Kidney (tissue), 13 donors: ENCODE measurements at regions not wholly inside any gene's neighbourhood (a gene's known extent, or its start where the extent isn't known, plus 50 kb on each side); places are given as distances from the start of the nearest gene placed in this dataset.

ENCODE experiments used
- DNase-seq, 5 donors: peaks; one replicate each; pipeline ENCODE4 v3.0.0-alpha.2; 2013 to 2020
- FAIRE-seq: peaks from 2 replicates; lab custom pipeline; 2012; peaks lifted over from hg19 to GRCh38; lab: Jason Lieb, UNC
- H3K27ac ChIP-seq, 2 donors: one replicate each; pipeline ENCODE4 v1.7.0; 2013; ENCODE audit warnings: low read depth in 2 of 2, low read length in 2 of 2, inconsistent platforms in 1 of 2
- H3K27me3 ChIP-seq: one replicate; pipeline ENCODE4 v1.7.1; 2013; ENCODE audit warnings: low read length, inconsistent platforms; ENCODE audit not compliant: control insufficient read depth, insufficient read depth
- H3K36me3 ChIP-seq, 3 donors: one replicate each; pipeline versions ENCODE4 v1.7.0 to v1.7.1; 2013; ENCODE audit warnings: low read length in 3 of 3, control low read depth in 1 of 3, inconsistent platforms in 1 of 3; ENCODE audit not compliant: insufficient read depth in 3 of 3, control insufficient read depth in 2 of 3
- H3K4me1 ChIP-seq, 3 donors: one replicate each; pipeline versions ENCODE4 v1.7.0 to v1.7.1; 2013; ENCODE audit warnings: low read length in 3 of 3, inconsistent platforms in 1 of 3, low read depth in 1 of 3; ENCODE audit not compliant: control insufficient read depth in 2 of 3, insufficient read depth in 2 of 3
- H3K4me3 ChIP-seq, 3 donors: one replicate each; pipeline versions ENCODE4 v1.7.0 to v1.8.1; 2013; ENCODE audit warnings: low read length in 3 of 3, control low read depth in 1 of 3, inconsistent platforms in 1 of 3
- H3K9ac ChIP-seq, 3 donors: one replicate each; pipeline versions ENCODE4 v1.7.0 to v1.7.1; 2013; ENCODE audit warnings: low read length in 3 of 3, control low read depth in 1 of 3, inconsistent platforms in 1 of 3
- H3K9me3 ChIP-seq, 3 donors: one replicate each; pipeline versions ENCODE4 v1.7.0 to v1.7.1; 2013; ENCODE audit warnings: low read length in 3 of 3, control low read depth in 1 of 3, inconsistent platforms in 1 of 3; ENCODE audit not compliant: control insufficient read depth in 2 of 3, insufficient read depth in 1 of 3
- CTCF ChIP-seq: IDR thresholded peaks from 3 replicates; pipeline ENCODE4 v1.5.1; 2012; ENCODE audit warnings: mild to moderate bottlenecking, moderate library complexity, borderline replicate concordance; ENCODE audit not compliant: insufficient read depth; ENCODE audit errors: extremely low read depth
- intact Hi-C: fragments of 100-400 bp; cut with DNase I; formaldehyde crosslinking; loops from one replicate; pipeline ENCODE4 v1.11.1; 2022
- donor health status: control.
- donor health status: control.
- donor health status: control.
- donor health status: control.
- donor health status: control.
- donor health status: DM: yes; HTN: yes; CAD: no.
- donor health status: Normal renal cell carcinoma (clear cell type).

DNA sequence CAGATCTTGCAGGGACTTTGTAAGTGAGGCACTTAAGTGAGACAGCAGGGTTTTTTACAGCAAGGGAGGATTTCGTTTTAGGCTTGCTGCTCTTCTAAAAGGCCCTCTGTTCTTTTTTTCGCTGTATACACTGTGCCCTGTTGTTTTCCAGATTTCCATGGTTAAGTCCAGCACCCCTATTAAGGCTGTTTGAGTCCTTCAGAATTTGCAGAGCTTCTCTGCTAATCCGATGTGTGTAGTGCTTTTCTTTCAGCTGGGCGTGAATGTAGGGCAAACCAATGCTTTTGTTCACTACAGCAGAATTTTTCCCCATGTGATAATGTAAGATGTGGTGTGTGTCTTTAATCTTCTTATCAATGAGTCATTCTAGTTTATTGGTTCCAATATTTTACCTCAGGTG lies 200.5 kb upstream of the RREB1 start:
- no peak overlapping the region for H3K9ac ChIP-seq
- DNase-seq (no peak), FAIRE-seq (no peak)
- intact Hi-C loops = no loop called here
- TF ChIP-seq CTCF = no peak
- H3K9me3 ChIP-seq = no peaks in the 10 kb centered on the region
- H3K4me1 ChIP-seq = peaks cover 0 to 3% (median 3%) of the 10 kb centered on the region in 3 donors
- no peaks in the 10 kb centered on the region for H3K36me3 ChIP-seq
- H3K27ac ChIP-seq = no peak overlapping the region
- H3K4me3 ChIP-seq = no peak overlapping the region
- no peaks in the 10 kb centered on the region for H3K27me3 ChIP-seq

DNA sequence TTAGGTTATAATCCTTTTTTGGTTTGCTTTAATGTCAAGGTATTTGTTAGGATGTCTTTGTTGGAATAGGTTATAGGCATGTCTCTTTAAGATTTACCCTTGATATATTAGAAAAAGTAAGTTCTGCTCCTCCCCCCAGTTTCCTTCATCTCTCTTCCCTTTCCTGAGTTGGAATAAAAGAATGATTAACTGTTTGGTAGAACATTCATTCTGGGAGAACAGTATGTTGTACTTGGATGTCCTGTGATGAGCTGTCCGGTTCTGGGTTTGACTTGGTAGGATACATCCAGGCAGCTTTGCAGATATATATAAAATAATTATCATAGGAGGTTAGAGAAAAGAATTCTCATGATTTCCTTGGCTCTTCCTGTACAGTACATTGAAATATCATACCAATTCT lies 199.6 kb upstream of the RREB1 start:
- TF ChIP-seq CTCF = no peak
- FAIRE-seq (no peak), DNase-seq (peak in 1 of 5 donors; percentile 54)

GRCh38 chr6:6909111-6909510 lies 198.7 kb upstream of the RREB1 start:
- FAIRE-seq (no peak), DNase-seq (no peak)
- Histone ChIP-seq H3K4me1 (peaks cover 3 to 8% (median 3%) of the 10 kb centered on the region in 3 donors), H3K9me3 (no peaks in the 10 kb centered on the region), H3K27me3 (no peaks in the 10 kb centered on the region), H3K9ac (no peak overlapping the region), H3K36me3 (no peaks in the 10 kb centered on the region), H3K27ac (peak overlapping the region; percentile 17 to 70), H3K4me3 (no peak overlapping the region)
- no peak for TF ChIP-seq CTCF
- intact Hi-C loops = no loop called here

More for the DNA sequence above, 199.6 kb upstream of the RREB1 start:
- H3K9ac ChIP-seq = no peak overlapping the region
- H3K27me3 ChIP-seq = no peaks in the 10 kb centered on the region
- peak overlapping the region in 1 of 2 donors; percentile 70 for H3K27ac ChIP-seq
- no peaks in the 10 kb centered on the region for H3K36me3 ChIP-seq
- intact Hi-C loops = no loop called here
- H3K4me3 ChIP-seq = no peak overlapping the region
- H3K4me1 ChIP-seq = peaks cover 3 to 4% (median 3%) of the 10 kb centered on the region in 3 donors
- no peaks in the 10 kb centered on the region for H3K9me3 ChIP-seq

DNA sequence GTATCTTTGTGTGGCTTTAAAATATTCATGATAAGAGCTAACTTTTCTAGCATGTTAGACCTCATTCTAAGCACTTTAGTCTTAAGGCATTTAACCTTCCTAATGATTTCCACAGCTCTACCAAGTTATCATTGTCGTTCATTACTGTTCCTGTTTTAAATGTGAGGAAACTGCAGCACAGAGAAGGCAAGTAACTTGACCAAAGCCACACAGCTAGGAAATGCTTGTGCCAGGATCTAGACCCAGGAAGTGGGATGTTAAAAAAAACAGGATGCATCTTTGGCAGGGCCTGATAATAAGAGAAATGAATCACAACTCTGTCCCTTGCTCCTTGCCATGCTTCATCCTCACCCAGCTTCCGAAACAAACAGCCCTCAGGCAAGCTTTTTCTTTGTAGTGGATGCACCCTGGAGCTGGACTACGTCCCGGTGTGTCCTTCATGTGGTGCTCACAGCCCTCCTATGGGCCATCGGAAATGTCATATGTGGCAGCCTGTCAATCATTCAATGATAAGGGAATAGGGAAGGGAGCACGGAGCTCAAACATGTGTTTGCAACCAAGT lies 196.9 kb upstream of the RREB1 start:
- intact Hi-C loops = no loop called here
- FAIRE-seq = no peak
- H3K4me1 ChIP-seq = peaks cover 3 to 14% (median 10%) of the 10 kb centered on the region in 3 donors

More for the DNA sequence above, 196.9 kb upstream of the RREB1 start:
- Histone ChIP-seq H3K9ac (no peak overlapping the region), H3K36me3 (no peaks in the 10 kb centered on the region), H3K27ac (no peak overlapping the region), H3K27me3 (no peaks in the 10 kb centered on the region), H3K4me3 (no peak overlapping the region), H3K9me3 (no peaks in the 10 kb centered on the region)
- no peak for TF ChIP-seq CTCF
- DNase-seq = no peak
